H1 (cell line): ENCODE measurements at regions not wholly inside any gene's neighbourhood (a gene's known extent, or its start where the extent isn't known, plus 50 kb on each side); places are given as distances from the start of the nearest gene placed in this dataset.

Experiments
- BCL11A ChIP-seq, 2 experiments: IDR thresholded peaks; one replicate each; pipeline ENCODE4 v1.6.1; 2011; ENCODE audit warnings: low read depth in 2 of 2, low read length in 2 of 2, mild to moderate bottlenecking in 2 of 2
- CEBPB ChIP-seq: IDR thresholded peaks from 2 replicates; pipeline ENCODE4 v1.6.1; 2012; ENCODE audit warnings: low read depth, low read length
- MAFK ChIP-seq: IDR thresholded peaks from 2 replicates; pipeline ENCODE4 v1.6.1; 2012; ENCODE audit warnings: low read depth, mild to moderate bottlenecking, improper control_type of control experiment, low read length
- POLR2A ChIP-seq, 2 experiments: IDR thresholded peaks; 1 replicate in 1 of 2; 2 replicates in 1 of 2; pipeline ENCODE4 v1.6.1; 2011; ENCODE audit warnings: low read depth in 2 of 2, low read length in 2 of 2, mild to moderate bottlenecking in 2 of 2; ENCODE audit errors: control extremely low read depth in 1 of 2
- RFX5 ChIP-seq: IDR thresholded peaks from 2 replicates; pipeline ENCODE4 v1.6.1; 2011; ENCODE audit warnings: low read depth, low read length, improper control_type of control experiment, borderline replicate concordance
- SP1 ChIP-seq: IDR thresholded peaks from 2 replicates; pipeline ENCODE4 v1.6.1; 2011; ENCODE audit warnings: low read depth, low read length
- SP4 ChIP-seq: IDR thresholded peaks from 2 replicates; pipeline ENCODE4 v1.6.1; 2012; ENCODE audit warnings: low read length, inconsistent platforms
- TCF12 ChIP-seq: IDR thresholded peaks from 2 replicates; pipeline ENCODE4 v1.6.1; 2011; ENCODE audit warnings: low read depth, mild to moderate bottlenecking, low read length
- ZNF274 ChIP-seq: IDR thresholded peaks from 2 replicates; pipeline ENCODE4 v1.7.0; 2012; ENCODE audit warnings: low read length, borderline replicate concordance; ENCODE audit errors: extremely low read depth
- TF ChIP-seq, protein P1 (sequence below), 3 experiments: IDR thresholded peaks; 1 replicate in 2 of 3; 2 replicates in 1 of 3; pipeline versions ENCODE4 v1.5.1 to v1.6.1; 2011; ENCODE audit warnings: low read length in 3 of 3, mild to moderate bottlenecking in 3 of 3, inconsistent platforms in 2 of 3, low read depth in 1 of 3, moderate library complexity in 1 of 3; ENCODE audit not compliant: insufficient read depth in 1 of 3; ENCODE audit errors: control extremely low read depth in 1 of 3

DNA sequence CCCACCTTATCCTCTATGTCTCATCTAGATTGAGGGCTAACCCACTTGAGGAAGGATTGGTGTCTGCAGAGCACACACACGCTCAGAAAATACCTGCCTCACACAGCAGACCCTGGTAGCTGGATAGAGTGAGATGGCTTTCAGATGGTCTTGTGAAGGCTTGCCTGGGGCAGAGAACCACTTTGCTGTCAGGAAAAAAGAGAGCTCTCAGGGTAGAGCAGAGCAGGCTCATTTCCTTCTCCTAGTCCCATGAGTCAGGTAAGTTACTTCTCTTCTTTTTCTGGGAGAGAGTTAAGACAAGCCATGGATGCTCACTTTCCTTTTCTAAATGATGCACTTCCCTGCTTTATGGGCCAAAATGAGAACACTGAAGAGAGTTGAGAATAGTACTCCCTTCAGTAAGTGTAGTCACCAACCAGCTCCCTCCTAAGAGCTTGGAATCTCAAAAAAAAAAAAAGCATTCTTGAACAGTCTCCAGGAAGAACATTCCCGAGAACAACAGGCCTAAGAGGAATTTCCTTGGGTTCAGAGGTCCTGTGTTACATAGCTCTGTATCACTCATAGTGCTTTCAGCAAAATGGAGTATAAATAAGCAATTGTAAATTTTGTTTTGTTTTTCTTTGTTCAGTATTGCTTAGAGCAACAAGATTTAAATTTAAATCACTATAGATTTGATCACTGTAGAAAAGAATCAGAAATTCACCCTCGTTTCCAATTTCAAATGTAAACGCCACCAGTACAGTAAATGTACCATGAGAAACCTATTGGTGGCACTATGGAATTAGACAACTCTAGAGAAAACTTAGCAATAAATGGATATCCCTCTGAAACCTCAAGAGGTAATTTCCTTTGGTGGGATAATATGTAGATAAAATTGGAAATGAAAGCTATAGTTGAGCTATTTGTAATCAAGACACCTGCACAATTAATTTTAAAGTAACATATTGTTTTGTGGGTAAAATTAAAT lies 530.3 kb downstream of the RFPL4B start (continued):
- TF ChIP-seq, protein P1, sequence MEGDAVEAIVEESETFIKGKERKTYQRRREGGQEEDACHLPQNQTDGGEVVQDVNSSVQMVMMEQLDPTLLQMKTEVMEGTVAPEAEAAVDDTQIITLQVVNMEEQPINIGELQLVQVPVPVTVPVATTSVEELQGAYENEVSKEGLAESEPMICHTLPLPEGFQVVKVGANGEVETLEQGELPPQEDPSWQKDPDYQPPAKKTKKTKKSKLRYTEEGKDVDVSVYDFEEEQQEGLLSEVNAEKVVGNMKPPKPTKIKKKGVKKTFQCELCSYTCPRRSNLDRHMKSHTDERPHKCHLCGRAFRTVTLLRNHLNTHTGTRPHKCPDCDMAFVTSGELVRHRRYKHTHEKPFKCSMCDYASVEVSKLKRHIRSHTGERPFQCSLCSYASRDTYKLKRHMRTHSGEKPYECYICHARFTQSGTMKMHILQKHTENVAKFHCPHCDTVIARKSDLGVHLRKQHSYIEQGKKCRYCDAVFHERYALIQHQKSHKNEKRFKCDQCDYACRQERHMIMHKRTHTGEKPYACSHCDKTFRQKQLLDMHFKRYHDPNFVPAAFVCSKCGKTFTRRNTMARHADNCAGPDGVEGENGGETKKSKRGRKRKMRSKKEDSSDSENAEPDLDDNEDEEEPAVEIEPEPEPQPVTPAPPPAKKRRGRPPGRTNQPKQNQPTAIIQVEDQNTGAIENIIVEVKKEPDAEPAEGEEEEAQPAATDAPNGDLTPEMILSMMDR (IDR thresholded peaks at IDR 0.05; ENCODE audit: control extremely low read depth in 1 of 3, insufficient read depth in 1 of 3, low read depth in 1 of 3, low read length in 3 of 3), result no peak
- TF ChIP-seq SP4, result no peak
- TF ChIP-seq RFX5, result no peak
- no peak for TF ChIP-seq POLR2A (IDR thresholded peaks at IDR 0.05; ENCODE audit: control extremely low read depth in 1 of 2, low read depth in 2 of 2, low read length in 2 of 2)
- no peak for TF ChIP-seq ZNF274
- no peak for TF ChIP-seq CEBPB
- TF ChIP-seq MAFK, result no peak
- TF ChIP-seq BCL11A (IDR thresholded peaks at IDR 0.05; ENCODE audit: low read depth in 2 of 2, low read length in 2 of 2), result no peak
- TF ChIP-seq SP1, result no peak
- TF ChIP-seq TCF12, result no peak
